ENCODE measurements at regions not wholly inside any gene's neighbourhood (a gene's known extent, or its start where the extent isn't known, plus 50 kb on each side); places are given as distances from the start of the nearest gene placed in this dataset.

DNA sequence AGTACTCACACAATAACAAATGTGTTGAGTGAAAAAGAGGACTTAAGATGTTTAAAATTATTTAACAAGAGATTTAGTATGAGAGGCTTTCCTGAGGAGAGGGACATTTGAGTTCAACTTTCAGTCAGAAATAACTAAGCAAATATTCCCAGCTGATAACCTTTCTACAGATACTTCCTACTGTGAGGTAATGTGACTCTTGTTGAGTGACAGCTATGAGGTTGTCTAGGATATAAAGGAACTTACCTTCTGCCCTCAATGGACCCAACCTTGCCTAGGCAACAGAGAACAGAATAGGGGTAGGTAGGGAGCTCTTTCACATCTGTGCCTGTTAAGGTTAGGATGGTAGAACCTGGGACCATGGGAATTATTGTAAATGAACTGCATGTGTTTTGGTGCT is 54.7 kb downstream of the GLUD2 start:
- H3K27me3 ChIP-seq (ENCODE audit: control insufficient read depth, insufficient read depth, low read length), result no peaks in the 10 kb centered on the region
- no peak for DNase-seq (ENCODE audit: low read depth, low spot score)
- H3K27ac ChIP-seq (ENCODE audit: low read length), result no peak overlapping the region

DNA sequence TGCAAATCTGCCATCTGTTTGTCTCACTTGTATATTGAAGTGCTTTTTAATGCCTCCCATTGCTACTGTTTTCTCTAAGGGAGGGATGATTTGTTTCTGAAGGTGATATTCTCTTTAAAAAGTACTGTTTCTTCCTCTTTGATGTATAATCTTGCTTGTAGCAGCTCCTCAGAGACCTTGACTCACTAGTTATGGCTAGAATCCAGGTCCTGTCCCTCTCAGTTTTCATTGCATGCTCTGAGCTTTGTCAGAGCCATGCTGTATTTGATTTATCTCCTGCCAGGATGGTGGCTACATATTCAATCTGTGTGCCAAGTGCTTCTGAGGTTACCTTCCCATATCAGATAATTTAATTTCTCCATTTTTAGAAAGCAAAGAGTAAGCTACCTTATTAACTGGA is 56.0 kb downstream of the GLUD2 start:
- H3K4me1 ChIP-seq (ENCODE audit: control insufficient read depth, insufficient read depth, low read length), result no peaks in the 10 kb centered on the region
- DNase-seq (ENCODE audit: low read depth, low spot score), result no peak
- no peak overlapping the region for H3K27ac ChIP-seq (ENCODE audit: low read length)
- H3K27me3 ChIP-seq (ENCODE audit: control insufficient read depth, insufficient read depth, low read length), result no peaks in the 10 kb centered on the region
- no peak overlapping the region for H3K4me3 ChIP-seq (ENCODE audit: low read length)
- H3K36me3 ChIP-seq (ENCODE audit: control insufficient read depth, insufficient read depth, low read length), result no peaks in the 10 kb centered on the region
- H3K9me3 ChIP-seq (ENCODE audit: control insufficient read depth, insufficient read depth, low read length), result no peaks in the 10 kb centered on the region

More for the DNA sequence above, 54.7 kb downstream of the GLUD2 start:
- Histone ChIP-seq H3K9me3 (ENCODE audit: control insufficient read depth, insufficient read depth, low read length) (no peaks in the 10 kb centered on the region), H3K36me3 (ENCODE audit: control insufficient read depth, insufficient read depth, low read length) (no peaks in the 10 kb centered on the region), H3K4me1 (ENCODE audit: control insufficient read depth, insufficient read depth, low read length) (no peaks in the 10 kb centered on the region), H3K4me3 (ENCODE audit: low read length) (no peak overlapping the region)

- Histone ChIP-seq H3K4me1 (ENCODE audit: control insufficient read depth, insufficient read depth, low read length) (no peaks in the 10 kb centered on the region), H3K4me3 (ENCODE audit: low read length) (no peak overlapping the region), H3K9me3 (ENCODE audit: control insufficient read depth, insufficient read depth, low read length) (no peaks in the 10 kb centered on the region), H3K27ac (ENCODE audit: low read length) (no peak overlapping the region), H3K27me3 (ENCODE audit: control insufficient read depth, insufficient read depth, low read length) (no peaks in the 10 kb centered on the region), H3K36me3 (ENCODE audit: control insufficient read depth, insufficient read depth, low read length) (no peaks in the 10 kb centered on the region)
- no peak for DNase-seq (ENCODE audit: low read depth, low spot score)
- no CpG with 5 or more reads among the region's 7 CpGs for WGBS (ENCODE audit: insufficient coverage, insufficient read length)
Observed at GRCh38 chrX:121106484-121107235, 59.2 kb downstream of the GLUD2 start.

- no CpG with 5 or more reads among the region's 2 CpGs for WGBS (ENCODE audit: insufficient coverage, insufficient read length)
Observed at GRCh38 chrX:121109986-121110385, 62.6 kb downstream of the GLUD2 start.

GRCh38 chrX:121110536-121110935 is 63.1 kb downstream of the GLUD2 start:
- Histone ChIP-seq H3K27me3 (ENCODE audit: control insufficient read depth, insufficient read depth, low read length) (no peaks in the 10 kb centered on the region), H3K4me1 (ENCODE audit: control insufficient read depth, insufficient read depth, low read length) (no peaks in the 10 kb centered on the region), H3K9me3 (ENCODE audit: control insufficient read depth, insufficient read depth, low read length) (no peaks in the 10 kb centered on the region), H3K27ac (ENCODE audit: low read length) (no peak overlapping the region), H3K36me3 (ENCODE audit: control insufficient read depth, insufficient read depth, low read length) (no peaks in the 10 kb centered on the region), H3K4me3 (ENCODE audit: low read length) (no peak overlapping the region)
- no CpG with 5 or more reads among the region's 3 CpGs for WGBS (ENCODE audit: insufficient coverage, insufficient read length)
- DNase-seq (ENCODE audit: low read depth, low spot score), result no peak

More at GRCh38 chrX:121109986-121110385, 62.6 kb downstream of the GLUD2 start:
- Histone ChIP-seq H3K4me1 (ENCODE audit: control insufficient read depth, insufficient read depth, low read length) (no peaks in the 10 kb centered on the region), H3K27me3 (ENCODE audit: control insufficient read depth, insufficient read depth, low read length) (no peaks in the 10 kb centered on the region), H3K36me3 (ENCODE audit: control insufficient read depth, insufficient read depth, low read length) (no peaks in the 10 kb centered on the region), H3K9me3 (ENCODE audit: control insufficient read depth, insufficient read depth, low read length) (no peaks in the 10 kb centered on the region), H3K27ac (ENCODE audit: low read length) (no peak overlapping the region), H3K4me3 (ENCODE audit: low read length) (no peak overlapping the region)
- no peak for DNase-seq (ENCODE audit: low read depth, low spot score)

GRCh38 chrX:121114691-121115090 is 67.3 kb downstream of the GLUD2 start:
- no CpG with 5 or more reads among the region's 1 CpG for WGBS (ENCODE audit: insufficient coverage, insufficient read length)
- Histone ChIP-seq H3K4me1 (ENCODE audit: control insufficient read depth, insufficient read depth, low read length) (no peaks in the 10 kb centered on the region), H3K36me3 (ENCODE audit: control insufficient read depth, insufficient read depth, low read length) (no peaks in the 10 kb centered on the region), H3K4me3 (ENCODE audit: low read length) (no peak overlapping the region), H3K27ac (ENCODE audit: low read length) (no peak overlapping the region), H3K9me3 (ENCODE audit: control insufficient read depth, insufficient read depth, low read length) (no peaks in the 10 kb centered on the region), H3K27me3 (ENCODE audit: control insufficient read depth, insufficient read depth, low read length) (no peaks in the 10 kb centered on the region)
- DNase-seq (ENCODE audit: low read depth, low spot score), result no peak

DNA sequence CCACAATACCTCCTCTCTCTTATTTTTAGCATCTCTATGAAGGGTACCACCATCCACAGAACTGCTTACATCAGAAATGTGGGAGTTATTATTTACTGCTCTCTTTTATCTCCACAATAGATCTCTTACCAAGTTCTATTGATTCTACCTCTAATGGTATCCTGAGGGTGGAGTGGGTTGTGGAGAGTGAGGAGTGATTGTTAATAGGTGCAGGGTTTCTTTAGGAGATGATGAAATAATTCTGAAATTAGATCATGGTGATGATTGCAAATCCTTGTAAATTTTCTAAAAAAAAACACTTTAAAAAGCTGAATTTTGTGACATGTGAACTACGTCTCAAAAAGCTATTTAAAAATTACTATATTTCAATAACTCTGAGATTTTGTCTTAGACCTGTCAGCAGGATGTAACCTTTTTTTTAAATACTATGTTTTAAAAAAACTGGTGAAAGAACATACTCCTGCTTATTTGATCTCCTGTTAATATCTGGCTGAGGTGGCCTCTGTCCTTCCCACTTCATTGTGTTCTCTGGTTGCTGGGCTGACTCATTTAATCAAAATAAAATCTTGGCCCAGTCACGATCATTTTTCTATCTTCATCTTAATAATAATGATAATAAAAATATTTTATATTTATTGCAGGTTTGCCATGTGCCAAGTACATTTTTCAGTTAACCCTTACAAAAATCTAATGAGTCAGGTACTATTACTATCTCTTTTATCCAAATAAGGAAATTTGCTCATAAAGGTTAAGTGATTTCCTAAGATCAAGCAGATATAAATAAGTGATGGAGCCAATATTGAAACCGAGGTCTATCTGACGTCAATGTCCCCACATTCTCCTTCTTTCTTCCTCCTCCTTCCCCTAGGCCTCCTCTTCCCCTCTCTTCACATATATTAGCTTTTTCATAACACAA is 73.5 kb downstream of the GLUD2 start:
- no CpG with 5 or more reads among the region's 4 CpGs for WGBS (ENCODE audit: insufficient coverage, insufficient read length)
- Histone ChIP-seq H3K36me3 (ENCODE audit: control insufficient read depth, insufficient read depth, low read length) (no peaks in the 10 kb centered on the region), H3K4me1 (ENCODE audit: control insufficient read depth, insufficient read depth, low read length) (no peaks in the 10 kb centered on the region), H3K27me3 (ENCODE audit: control insufficient read depth, insufficient read depth, low read length) (no peaks in the 10 kb centered on the region), H3K9me3 (ENCODE audit: control insufficient read depth, insufficient read depth, low read length) (no peaks in the 10 kb centered on the region), H3K4me3 (ENCODE audit: low read length) (no peak overlapping the region), H3K27ac (ENCODE audit: low read length) (no peak overlapping the region)
- no peak for DNase-seq (ENCODE audit: low read depth, low spot score)

DNA sequence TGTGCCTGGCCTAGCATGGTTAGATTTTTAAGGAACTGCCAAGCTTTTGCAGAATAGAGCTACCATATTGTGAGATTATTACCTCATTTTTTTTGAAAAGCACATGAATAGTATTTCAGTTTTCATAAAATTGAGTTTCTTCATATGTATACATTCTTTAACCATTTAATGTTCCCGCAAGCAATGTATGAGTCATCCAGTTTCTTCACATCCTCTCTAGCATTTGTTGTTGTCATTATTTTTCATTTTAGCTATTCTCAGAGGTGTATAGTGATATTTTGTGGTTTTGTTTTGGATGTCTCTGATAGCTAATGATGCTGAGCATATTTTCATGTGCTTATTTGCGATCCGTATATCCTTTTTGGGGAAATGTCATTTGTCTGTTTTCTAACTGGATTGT is 74.9 kb downstream of the GLUD2 start:
- no peak for DNase-seq (ENCODE audit: low read depth, low spot score)
- WGBS (ENCODE audit: insufficient coverage, insufficient read length), result no CpG with 5 or more reads among the region's 3 CpGs
- Histone ChIP-seq H3K27me3 (ENCODE audit: control insufficient read depth, insufficient read depth, low read length) (no peaks in the 10 kb centered on the region), H3K9me3 (ENCODE audit: control insufficient read depth, insufficient read depth, low read length) (no peaks in the 10 kb centered on the region), H3K4me1 (ENCODE audit: control insufficient read depth, insufficient read depth, low read length) (no peaks in the 10 kb centered on the region), H3K27ac (ENCODE audit: low read length) (no peak overlapping the region), H3K36me3 (ENCODE audit: control insufficient read depth, insufficient read depth, low read length) (no peaks in the 10 kb centered on the region), H3K4me3 (ENCODE audit: low read length) (no peak overlapping the region)

DNA sequence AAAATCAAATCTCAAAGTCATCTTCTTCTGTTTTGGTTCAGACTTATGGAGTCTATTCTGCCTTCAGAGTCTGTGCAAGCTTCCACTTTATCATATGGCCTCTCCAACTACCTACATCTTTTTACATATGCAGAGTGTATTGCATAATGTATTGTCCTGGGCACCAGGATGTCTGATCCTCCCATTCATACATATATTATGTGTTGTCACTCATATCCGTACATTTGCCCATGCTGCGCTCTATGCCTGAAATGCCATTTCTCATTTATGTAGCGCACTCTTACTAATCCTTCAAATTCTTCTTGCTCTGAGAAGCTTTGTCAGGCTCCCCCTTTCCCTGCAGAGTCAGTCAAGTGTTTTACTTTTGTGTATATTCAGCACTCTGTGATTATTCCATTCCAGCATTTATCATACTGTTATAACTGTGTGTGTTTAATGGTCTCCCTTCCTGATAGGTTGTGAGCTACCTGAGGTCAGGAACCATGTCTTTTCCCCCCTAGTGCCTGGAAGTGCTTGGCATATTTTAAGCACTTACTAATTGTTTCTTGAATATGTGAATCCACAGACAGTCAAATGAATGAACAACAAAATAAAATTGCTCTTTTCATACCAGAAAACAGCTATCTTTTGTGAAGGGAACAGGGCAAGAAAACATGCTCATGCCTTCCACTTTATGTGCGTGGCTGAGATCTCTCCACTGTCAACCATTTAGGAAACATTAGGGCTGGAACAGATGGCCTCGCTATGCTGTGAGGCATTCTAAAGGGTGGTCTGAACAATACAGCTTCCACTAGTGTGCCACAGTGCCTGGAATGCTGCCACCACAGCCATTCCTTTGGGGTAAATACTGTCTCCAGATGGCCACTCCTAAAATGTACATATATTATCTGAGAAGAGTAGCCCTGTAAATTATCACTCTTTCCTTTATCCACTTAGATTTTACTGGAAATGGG is 81.8 kb downstream of the GLUD2 start:
- no peak for DNase-seq (ENCODE audit: low read depth, low spot score)
- H3K27me3 ChIP-seq (ENCODE audit: control insufficient read depth, insufficient read depth, low read length), result no peaks in the 10 kb centered on the region
- H3K9me3 ChIP-seq (ENCODE audit: control insufficient read depth, insufficient read depth, low read length), result no peaks in the 10 kb centered on the region
- WGBS (ENCODE audit: insufficient coverage, insufficient read length), result no CpG with 5 or more reads among the region's 5 CpGs
- no peak overlapping the region for H3K4me3 ChIP-seq (ENCODE audit: low read length)
- no peaks in the 10 kb centered on the region for H3K36me3 ChIP-seq (ENCODE audit: control insufficient read depth, insufficient read depth, low read length)
- H3K27ac ChIP-seq (ENCODE audit: low read length), result no peak overlapping the region
- no peaks in the 10 kb centered on the region for H3K4me1 ChIP-seq (ENCODE audit: control insufficient read depth, insufficient read depth, low read length)

GRCh38 chrX:121132675-121133074 is 85.3 kb downstream of the GLUD2 start:
- H3K9me3 ChIP-seq (ENCODE audit: control insufficient read depth, insufficient read depth, low read length), result no peaks in the 10 kb centered on the region
- H3K27ac ChIP-seq (ENCODE audit: low read length), result no peak overlapping the region
- H3K4me1 ChIP-seq (ENCODE audit: control insufficient read depth, insufficient read depth, low read length), result no peaks in the 10 kb centered on the region
- WGBS (ENCODE audit: insufficient coverage, insufficient read length), result no CpG with 5 or more reads among the region's 6 CpGs
- H3K36me3 ChIP-seq (ENCODE audit: control insufficient read depth, insufficient read depth, low read length), result no peaks in the 10 kb centered on the region
- no peak for DNase-seq (ENCODE audit: low read depth, low spot score)
- H3K4me3 ChIP-seq (ENCODE audit: low read length), result no peak overlapping the region
- no peaks in the 10 kb centered on the region for H3K27me3 ChIP-seq (ENCODE audit: control insufficient read depth, insufficient read depth, low read length)
